HG02938 (cell line): ENCODE measurements at regions not wholly inside any gene's neighbourhood (a gene's known extent, or its start where the extent isn't known, plus 50 kb on each side); places are given as distances from the start of the nearest gene placed in this dataset.

Experiments
- ATAC-seq: cut with Tn5 transposase; IDR thresholded peaks from one replicate; pipeline ENCODE4 v1.9.1; 2021; ENCODE audit warnings: mild to moderate bottlenecking, moderate library complexity; ENCODE audit not compliant: unreplicated experiment

DNA sequence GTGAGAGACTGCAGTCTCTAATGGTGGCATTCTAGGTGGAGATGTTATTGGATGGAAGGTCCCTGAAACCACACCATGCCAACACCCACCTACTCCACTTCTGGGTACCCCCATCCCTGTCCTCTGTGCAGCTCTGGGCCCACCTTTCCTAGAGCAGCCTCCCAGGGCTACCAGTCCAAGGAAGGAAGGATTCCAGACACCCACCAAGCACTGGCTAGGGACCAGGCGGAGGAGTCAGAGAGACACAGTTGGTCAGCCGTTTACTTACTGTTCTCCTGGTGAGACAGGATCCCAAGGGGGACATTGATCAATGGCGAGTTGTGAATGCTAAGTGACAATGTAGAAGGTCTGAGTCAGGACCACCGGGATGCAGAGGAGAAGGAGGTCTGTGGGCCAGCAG is 151.6 kb downstream of the TTC32 start:
- ATAC-seq = no peak

DNA sequence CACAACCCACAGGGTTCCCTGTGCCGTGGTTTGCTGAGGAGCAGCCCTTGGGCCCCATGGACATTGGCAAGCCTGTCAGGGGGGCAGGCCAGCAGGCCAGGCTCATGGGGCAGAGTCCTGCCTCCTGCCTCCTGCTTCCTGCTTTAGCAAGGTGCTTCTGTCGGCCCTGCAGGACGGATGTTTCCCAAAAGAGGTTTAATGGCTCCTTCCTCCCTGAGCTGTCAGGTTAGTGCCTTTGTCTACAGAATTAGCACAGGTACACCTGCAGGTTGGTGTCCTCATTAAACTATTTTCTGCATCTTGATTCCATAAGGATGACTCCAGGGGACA is 152.3 kb downstream of the TTC32 start:
- ATAC-seq = no peak

DNA sequence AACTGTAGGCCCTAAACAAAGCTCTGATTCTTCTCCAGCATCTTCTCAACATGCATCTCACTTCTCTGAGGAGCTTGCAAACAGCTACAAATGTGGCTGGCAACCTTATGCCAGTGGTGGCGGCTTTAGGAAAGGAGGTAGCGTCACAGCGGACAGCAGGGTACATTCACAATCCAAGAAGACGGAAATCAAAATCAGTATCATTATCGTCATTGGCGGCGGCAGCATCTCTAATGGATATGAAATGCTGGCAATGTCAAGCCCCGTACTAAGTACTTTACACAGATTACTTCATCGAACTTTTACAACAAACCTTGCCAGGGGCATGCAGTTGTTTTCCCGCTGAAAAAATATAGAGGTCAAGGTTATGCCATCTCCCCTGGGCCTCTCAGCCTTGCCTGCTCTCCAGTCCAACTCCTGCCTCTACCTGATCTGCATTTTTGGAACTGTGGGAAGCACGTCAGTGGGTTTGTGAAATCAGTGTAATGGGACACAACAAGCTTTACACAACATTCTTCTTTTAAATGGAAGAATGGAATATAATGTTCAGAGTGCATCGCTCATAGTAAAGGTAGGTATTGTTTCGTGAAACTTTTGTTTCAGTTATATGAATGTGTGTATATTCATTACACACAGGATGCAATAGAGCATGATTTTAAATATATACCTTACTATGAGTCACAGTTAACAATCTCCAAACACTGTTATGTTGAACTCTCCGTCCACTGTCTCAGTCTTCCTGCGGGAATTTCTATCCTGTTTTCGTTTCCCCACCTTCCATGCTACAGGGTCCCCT is 152.9 kb downstream of the TTC32 start:
- no peak for ATAC-seq

DNA sequence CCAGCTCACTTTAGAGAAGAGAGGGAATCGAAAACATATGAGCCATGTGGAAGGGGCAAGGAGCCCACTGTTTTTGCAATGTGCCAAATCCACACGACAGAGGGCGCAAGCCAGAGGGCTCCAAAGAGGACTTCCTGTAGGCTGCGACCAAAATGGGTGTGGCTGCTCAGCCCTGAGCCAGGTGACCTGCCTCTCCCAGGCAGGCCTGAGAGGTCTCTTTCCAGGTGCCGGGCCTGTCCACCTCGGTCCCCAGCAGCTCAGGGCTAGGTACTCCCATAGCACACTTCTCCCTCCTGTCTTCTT is 153.8 kb downstream of the TTC32 start:
- no peak for ATAC-seq

DNA sequence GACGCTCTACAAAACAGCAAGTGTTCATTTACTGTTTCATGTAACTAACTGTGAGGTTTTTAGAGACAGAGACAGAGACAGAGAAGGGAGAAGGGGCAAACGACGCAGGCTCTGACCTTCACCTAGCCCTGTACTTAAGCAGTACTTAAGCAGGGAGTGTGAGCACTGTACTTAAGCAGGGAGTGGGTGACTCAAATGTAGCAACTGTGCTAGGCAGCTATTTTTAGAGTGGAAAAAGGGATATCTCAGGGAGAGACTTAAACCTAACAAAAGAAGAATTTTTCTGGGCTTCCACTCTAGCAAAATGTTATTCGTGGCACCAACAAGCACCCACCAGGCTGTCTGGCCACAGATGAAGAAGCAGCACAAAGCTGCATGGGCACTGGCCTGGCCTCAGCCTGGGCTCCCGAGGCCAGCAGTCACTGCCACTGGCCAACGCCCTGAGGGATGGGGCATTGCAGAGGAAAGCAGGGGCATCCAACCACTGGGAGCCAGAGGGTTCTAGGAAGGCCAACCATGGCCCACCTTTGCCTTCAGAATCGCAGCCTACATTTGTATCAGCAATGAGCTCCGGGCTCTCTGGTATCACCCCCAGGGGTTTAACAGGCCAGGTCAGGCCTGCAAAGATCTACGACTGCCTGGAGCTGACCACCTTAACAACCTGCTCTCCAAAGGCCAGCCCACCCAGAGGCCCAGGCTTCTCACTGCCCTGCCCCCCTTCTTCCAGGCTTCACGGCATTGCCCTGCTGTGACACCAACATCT is 154.3 kb downstream of the TTC32 start:
- no peak for ATAC-seq

DNA sequence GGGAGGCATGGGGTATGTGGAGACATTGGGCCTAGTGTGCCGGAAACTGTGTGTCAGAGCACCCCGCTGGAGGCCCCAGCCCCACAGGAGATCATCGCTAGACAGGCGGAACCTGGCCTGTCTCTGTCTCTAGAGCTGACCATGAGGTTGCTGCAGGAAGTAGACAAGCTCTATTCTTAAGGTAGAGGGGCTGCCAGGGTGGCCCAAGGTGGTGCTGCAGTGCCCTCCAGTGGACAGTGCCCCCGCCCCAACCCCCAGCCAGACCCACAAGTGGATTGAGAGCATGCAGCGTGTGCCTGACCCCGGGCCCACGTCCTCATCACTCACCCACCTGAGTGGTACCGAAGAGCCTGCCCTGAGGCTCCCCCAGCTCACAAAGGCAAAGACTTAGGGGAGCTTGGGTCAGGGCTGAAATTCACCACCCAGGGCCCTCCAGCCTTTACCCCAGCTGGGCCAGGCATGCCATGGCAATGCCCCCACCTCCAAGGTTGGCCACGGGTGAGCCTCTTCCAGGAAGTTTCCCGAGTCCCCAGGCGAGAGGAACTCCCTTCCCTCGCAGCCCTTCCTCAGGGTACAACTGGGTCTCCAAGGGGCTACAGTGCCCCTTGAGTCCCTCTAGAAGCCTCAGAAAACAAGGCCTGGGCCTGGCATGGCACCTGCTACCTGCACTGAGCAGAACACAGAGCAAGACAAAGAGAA is 155.0 kb downstream of the TTC32 start:
- ATAC-seq = no peak

DNA sequence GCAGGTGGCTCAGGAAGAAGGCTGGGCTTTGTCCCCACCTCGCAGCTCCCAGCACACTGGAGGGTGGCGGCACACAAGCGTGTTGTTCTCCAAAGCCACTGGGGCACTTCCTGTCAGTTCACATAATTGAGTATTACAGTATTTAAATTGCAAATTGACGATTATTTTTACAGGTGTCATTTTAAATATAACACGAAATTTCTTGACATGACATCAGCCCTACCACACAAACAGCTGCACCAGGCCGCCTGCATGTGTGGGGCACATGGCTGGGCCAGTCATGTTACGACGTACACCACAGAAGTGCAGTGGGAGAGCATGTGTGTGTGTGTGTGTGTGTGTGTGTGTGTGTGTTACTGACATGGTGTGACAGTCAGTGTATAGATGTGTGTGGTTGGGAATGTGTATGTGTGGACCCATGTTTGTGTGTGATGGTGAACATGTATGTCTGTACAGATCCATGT is 155.6 kb downstream of the TTC32 start:
- no peak for ATAC-seq

DNA sequence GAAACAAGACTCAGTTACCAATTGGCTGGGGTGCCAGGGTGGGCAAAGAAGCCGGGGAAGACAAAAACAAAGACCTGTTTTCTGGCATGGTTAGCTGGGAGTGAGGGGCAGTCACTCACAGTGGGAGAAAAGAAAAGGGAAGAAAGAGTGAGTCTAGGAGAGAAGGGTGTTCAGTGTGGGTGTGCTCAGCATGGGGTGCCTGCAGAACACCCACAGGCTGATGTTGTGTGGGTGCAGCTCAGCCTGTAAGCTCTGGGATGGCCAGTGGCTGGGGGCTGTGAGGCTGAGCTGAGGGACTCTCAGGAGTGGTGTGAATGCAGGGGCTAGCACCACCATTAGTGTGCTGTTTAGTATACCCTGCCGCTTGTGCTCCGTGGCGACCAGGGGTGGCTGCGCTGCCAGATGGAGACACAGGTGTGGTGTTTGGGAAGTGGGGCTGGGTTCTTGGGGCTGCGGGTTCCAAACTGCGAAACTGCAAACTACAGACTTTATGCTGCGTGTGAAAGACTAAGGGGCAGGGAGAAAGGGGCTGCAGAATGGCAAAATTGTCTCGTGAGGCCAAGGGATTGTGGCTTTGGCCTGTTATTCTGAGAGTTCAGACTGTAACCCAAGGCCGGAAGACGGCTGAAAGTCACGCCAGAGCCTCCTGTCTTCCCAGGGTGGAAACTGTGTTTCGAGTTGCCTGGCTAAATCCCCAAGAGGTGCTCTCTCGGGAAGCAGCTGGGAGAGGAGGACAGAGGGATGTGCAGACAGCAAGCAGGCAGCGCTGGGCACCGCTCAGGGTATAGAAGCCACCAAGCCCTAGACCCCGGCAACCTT is 156.3 kb downstream of the TTC32 start:
- no peak for ATAC-seq

DNA sequence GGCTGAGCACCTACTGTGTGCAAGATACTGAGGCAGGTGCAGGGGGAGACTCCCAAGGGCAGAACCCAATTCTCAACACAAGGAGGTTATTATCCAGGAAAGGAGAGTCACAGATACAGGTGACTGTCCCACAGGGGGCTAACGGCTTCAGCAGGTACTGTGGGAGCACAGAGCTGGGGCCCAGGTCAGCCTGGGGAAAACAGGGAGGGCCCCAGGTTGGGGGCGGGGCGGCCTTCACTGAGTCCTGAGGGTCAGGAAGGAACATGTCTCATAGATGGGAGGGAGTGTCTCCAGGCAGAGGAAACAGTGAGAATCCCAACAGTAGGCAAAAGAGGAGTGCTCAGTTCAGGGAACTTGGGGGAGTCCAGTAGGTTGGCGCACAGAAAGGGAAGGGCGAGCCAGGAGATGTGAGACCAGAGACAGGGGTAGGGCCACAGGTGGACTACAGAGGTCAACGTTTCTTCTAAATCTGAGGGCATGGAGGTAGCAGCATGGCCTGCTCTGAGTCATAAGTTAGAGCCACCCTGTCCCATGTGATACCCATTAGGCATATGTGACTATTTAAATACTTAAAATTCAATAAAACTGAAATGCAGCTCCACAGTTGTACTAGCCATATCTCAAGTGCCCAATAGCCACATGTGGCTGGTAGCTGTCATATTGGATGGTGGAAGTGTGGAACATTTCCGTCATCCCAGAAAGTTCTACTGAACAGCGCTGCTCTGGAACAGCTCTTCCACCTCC is 157.2 kb downstream of the TTC32 start:
- ATAC-seq = no peak

DNA sequence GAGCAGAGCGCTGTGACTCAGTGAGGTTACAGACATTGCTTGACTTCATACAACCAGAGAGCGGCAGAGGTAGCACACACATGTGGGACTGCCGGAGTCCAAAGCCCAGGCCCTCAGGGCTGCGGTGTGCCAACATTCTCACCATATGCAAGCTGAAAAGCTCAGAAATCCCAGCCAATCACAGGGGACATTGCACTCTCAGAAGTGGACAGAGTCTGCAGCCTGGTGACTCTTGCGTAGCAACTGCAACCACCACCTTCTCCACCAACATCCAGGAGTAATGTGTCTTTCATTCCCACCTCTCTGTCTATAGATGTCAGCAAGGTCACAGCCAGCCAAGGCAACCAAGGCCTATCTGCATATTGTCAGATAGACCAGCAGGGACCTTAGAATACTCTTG is 158.1 kb downstream of the TTC32 start:
- no peak for ATAC-seq

DNA sequence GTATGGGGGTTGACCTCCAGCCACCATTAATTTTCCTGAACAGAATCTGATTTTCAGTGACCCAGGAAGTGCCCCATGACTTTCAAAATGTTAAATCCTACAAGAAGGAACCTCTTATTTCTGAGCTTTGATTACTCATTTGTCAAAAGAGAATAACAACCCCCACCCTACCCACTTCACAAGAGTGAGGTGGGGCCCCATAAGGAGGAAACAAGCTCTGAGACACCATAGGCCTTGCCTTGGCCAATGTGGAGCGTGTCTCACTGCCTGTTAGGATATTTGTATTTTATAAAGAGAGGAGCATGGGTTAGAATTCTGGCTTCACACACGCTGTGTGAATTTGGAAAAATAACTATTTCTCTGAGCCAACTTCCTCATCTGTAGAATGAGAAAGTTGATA is 158.9 kb downstream of the TTC32 start:
- ATAC-seq = no peak

DNA sequence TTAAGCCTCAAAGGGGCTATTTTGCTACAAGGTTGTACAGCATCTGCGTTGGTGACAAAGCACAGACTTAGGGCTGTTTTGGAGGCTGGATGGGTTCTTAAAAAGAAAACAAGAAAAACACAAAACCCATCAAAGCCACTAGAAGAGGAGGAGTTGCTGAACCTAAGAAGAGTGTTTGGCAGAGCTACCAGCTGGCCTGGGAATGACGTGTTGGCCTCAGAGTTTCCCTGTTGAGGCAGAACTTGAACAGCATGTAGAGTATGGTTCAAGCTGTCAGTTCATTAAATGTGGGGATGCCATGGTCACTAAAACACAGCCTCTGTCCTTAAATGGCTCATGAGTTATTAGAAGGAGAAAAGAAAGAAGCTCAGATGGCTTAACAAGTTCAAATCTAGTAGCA is 162.5 kb downstream of the TTC32 start:
- ATAC-seq = no peak

DNA sequence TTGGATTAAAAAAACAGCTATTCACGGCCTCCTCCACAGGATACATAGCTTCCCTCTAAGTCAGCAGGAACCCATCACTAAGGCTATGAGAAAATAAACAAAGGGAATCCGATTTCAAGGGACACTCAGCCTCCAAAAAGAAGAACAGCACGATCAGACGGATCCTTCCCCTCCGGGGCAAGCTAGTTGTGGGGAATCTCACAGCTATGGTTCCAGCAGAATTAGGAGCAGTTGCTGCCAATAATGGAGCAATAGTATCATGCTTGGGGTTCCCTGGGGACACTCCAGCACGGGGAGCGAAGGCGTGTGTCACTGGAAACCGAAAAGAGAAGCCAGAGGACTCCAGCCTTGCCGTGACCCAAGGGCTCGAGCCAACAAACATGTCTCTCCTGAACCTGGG is 163.1 kb downstream of the TTC32 start:
- no peak for ATAC-seq

DNA sequence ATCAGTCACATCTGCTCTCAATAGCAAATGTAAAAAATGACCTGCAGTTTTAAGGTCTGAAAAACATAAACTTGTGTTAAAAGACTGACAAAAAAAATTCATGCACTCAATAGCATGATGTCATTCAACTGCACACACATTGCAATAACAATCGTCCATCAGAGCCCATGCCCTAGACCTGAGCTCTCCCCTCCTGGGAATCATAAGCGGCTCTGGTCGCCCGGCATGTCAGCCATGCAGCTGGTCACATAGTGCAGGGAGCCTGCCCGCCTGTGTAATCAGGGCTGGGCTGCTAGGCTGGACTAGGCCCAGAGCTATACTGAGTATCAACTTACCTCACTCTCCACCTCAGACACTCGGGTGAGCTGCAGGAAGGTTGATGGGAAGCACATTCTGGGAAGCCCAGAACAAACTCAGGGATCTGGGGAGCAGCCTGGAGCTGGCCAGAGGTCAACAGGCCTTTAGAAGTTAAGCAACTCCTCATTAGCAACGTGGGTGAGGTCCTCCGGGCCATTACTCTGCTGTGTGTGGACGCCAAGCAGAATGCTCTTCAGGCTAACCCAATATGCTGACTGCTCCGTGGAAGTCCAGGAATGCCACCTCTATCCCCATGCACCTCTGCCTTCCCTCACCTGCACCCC is 165.5 kb downstream of the TTC32 start:
- no peak for ATAC-seq

DNA sequence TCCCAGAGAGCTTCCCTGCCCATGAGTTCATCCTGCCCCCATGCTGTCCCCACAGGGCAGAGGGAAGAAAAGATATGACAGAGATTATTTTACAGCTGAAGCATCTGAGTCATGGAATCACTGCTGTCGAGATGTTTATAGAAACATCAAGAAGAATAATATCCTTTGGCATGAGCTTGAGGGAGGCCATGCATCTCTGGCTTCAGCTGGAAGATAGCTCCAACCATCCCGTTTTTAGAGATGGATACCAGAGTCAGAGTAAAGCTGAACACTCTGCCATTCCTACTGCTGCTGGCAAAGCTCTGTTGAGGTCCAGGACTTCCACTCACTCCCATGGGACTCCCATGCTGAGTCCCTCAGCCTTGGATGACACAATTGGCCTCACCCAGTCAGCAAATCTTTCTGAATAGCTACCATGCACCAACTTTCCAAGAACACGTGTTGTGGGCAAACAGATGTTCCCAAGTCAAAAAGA is 167.8 kb downstream of the TTC32 start:
- ATAC-seq = no peak

DNA sequence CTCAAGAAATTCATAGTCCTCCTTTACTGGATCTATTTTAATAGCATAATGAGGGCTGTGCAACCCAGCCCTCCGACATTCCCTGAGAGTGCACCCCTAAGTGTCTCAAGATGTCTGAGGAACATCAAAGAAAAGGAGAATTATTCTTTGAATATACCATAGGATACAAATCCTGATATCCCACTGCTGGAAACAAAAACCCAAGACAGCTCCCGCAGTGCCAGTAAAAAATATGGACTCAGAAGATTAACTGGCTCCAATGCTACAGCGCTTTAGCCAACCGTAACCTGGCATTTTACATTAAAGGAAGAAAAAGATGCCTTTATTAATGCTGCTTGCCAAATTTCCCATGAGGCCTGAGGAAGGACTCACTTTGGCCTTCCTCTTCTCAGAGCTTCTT is 168.4 kb downstream of the TTC32 start:
- ATAC-seq = no peak

DNA sequence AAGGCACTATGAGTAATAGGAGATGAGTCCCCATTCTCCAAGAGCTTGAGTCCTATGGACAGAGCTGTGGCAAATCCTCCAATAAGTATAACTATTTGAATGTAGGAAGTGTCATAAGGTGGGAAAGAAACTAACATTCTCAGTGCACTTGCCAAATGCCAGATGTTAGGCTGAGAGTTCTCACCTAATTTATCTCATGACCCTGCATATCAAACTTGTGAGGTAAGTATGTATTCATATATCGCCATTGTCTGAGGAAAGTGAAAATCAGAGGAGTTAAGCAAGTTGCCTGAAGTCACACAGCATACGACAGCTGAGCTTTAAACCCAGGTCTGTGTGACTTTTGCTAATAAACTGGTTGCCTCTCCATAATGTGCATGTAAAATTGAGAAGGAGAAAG is 169.5 kb downstream of the TTC32 start:
- ATAC-seq = no peak

DNA sequence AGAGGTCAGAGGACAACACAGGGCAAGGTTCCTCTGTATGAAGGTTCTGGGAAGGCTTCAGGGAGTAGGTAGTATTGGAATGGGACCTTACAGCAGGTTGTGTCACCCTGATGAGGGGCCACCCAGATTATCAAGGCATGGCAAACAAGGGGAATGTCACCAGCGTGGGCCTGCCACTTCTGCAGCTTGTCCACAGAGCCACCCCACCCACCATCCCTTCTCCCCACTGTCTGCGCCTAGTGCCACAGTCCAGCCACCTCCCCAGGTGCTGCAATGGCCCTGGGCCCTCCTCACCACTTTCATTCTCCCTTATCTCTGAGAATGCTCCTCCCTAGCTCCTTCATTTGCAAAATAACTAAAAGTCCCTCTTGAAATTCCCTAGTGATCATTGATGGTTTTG is 170.3 kb downstream of the TTC32 start:
- ATAC-seq = no peak

DNA sequence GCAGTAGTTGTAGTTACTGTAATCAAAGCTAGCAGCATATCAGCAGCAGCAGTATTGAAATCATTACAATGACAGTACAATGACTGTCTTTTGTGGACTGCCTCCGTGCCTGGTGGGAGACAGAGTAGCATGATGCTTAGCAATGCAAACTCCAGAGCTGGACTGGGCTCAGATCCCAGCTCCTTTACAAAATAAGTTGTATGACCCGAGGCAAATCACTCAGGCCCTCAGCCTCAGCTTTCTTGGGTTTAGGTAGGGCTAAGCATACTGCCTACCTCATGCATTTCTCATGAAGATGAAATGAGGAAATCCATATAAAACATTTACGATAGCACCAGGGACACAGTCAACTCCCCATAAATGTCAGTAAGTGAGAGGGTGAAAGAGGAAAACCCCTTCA is 170.7 kb downstream of the TTC32 start:
- ATAC-seq = no peak

DNA sequence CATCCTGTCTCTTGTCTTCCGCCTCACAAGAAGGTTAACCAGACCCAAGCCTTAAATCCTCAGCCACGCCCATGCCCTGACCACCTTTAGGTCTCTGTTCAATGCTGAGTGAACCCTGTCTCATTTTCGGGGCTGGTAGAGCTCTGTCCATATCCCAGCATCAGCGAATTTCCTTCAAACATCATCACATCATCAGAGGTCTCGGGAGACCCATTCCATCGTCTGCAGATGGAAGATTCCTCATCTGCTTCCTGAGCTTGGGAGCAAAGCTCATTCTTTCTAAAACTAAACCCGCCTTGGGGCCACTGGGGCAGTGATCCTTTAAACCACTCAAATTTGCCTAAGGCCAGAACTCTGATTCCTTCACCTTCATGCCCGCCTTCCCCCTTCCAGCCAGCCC is 173.7 kb downstream of the TTC32 start:
- no peak for ATAC-seq
